ENCODE measurements at regions not wholly inside any gene's neighbourhood (a gene's known extent, or its start where the extent isn't known, plus 50 kb on each side); places are given as distances from the start of the nearest gene placed in this dataset.

DNA sequence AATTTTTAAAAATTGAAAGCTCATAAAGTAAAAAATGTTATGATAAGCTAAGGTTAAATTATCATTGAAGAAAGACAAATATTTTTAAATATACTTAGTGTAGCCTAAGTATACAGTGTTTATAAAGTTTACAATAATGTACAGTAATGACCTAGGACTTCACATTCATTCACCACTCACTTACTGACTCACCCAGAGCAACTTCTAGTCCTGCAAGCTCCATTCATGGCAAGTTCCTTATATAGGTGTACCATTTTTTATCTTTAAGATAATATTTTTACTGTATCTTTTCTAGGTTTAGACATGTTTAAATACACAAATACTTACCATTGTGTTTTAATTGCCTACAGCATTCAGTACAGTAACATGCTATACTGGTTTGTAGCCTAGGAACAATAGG is 112.3 kb upstream of the RADX start:
- intact Hi-C loops (cut with micrococcal nuclease): no loop called here

DNA sequence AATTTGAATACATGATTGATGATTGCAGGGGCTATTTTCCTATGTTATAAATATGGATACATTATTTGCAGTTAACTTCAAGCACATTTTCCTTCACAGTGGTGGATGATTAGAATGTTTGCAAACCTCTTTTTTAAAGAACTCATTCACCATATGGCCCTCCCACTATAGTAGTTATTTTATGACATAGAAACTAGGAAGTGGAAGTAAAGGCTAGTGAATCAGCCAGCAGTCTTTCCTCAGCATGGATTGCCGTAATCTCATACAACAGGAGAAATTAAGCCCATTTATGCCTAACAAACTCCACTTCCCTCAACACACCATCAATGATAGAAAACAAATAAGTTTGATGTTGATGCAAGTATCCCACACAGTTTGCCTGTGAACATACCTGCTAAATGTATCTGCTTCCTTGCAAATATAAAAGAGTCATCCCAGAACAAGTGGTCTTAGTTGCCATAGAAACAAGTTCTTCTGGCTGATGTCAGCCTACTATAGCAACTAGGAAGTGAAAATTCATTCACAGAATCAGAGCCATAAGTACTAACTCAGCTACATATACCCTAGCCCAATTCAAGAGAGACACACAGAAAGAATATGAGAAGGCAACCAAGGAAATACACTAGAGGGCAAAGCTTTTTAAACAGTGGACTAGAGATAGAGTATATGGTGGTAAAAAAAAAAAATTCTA is 100.9 kb upstream of the RADX start:
- intact Hi-C loops (cut with micrococcal nuclease): no loop called here

All from T-helper 1 cell treated with Interleukin-12 subunit alpha and Interleukin-12 subunit beta and Interleukin-4 antibody, amounts not matched to agents 30 ng/mL and 1 ng/mL, for 36 hours (primary cell).